Activated CD4-positive, alpha-beta memory T cell treated with anti-CD3 and anti-CD28 coated beads for 36 hours (primary cell): ENCODE measurements at regions not wholly inside any gene's neighbourhood (a gene's known extent, or its start where the extent isn't known, plus 50 kb on each side); places are given as distances from the start of the nearest gene placed in this dataset.

Experiments used
- CTCF ChIA-PET: fragments of 350-600 bp; sonication (Branson Sonifier 250); formaldehyde crosslinking; loops from one replicate; lab custom pipeline; 2021; ENCODE audit warnings: antibody characterized with exemption, inconsistent platforms; lab: Charles Lee
- POLR2A ChIA-PET: fragments of 350-600 bp; sonication (Branson Sonifier 250); formaldehyde crosslinking; loops from one replicate; lab custom pipeline; 2021; ENCODE audit warnings: antibody characterized with exemption; lab: Charles Lee
- DNase-seq: peaks from one replicate; pipeline ENCODE4 v3.0.0-alpha.2; 2020
- H3K27ac Mint-ChIP-seq: one replicate; pipeline ENCODE4 v1.8.0; 2021; ENCODE audit warnings: mixed read lengths
- H3K27me3 Mint-ChIP-seq: one replicate; pipeline ENCODE4 v1.8.0; 2021; ENCODE audit warnings: mixed read lengths
- H3K36me3 Mint-ChIP-seq: one replicate; pipeline ENCODE4 v1.8.0; 2021; ENCODE audit warnings: mixed read lengths
- H3K4me1 Mint-ChIP-seq: one replicate; pipeline ENCODE4 v1.8.0; 2021; ENCODE audit warnings: low read depth, mixed read lengths
- H3K4me3 Mint-ChIP-seq: one replicate; pipeline ENCODE4 v1.8.0; 2021; ENCODE audit warnings: mild to moderate bottlenecking, mixed read lengths
- H3K9me3 Mint-ChIP-seq: one replicate; pipeline ENCODE4 v1.8.0; 2021; ENCODE audit warnings: mixed read lengths
- intact Hi-C: fragments of 100-400 bp; cut with micrococcal nuclease; formaldehyde crosslinking; loops from one replicate; pipeline ENCODE4 v1.15.1; 2023

GRCh38 chr3:152611905-152612304, 223.0 kb upstream of the P2RY1 start:
- DNase-seq, result no peak
- no peaks in the 10 kb centered on the region for H3K4me1 Mint-ChIP-seq
- H3K9me3 Mint-ChIP-seq, result no peaks in the 10 kb centered on the region
- ChIA-PET POLR2A (no interaction called here), CTCF (no interaction called here)
- H3K36me3 Mint-ChIP-seq, result no peaks in the 10 kb centered on the region
- H3K27me3 Mint-ChIP-seq, result peaks cover 8% of the 10 kb centered on the region
- intact Hi-C loops, result no loop called here
- no peak overlapping the region for H3K27ac Mint-ChIP-seq
- no peak overlapping the region for H3K4me3 Mint-ChIP-seq

GRCh38 chr3:152613851-152614250, 221.1 kb upstream of the P2RY1 start:
- CTCF ChIA-PET, result no interaction called here

GRCh38 chr3:152615681-152616080, 219.2 kb upstream of the P2RY1 start:
- Mint-ChIP-seq H3K27me3 (peaks cover 8% of the 10 kb centered on the region), H3K4me1 (no peaks in the 10 kb centered on the region), H3K4me3 (no peak overlapping the region), H3K27ac (no peak overlapping the region), H3K9me3 (no peaks in the 10 kb centered on the region), H3K36me3 (no peaks in the 10 kb centered on the region)
- DNase-seq, result no peak
- ChIA-PET POLR2A (no interaction called here), CTCF (no interaction called here)
- intact Hi-C loops, result no loop called here

More at GRCh38 chr3:152613851-152614250, 221.1 kb upstream of the P2RY1 start:
- no peaks in the 10 kb centered on the region for H3K9me3 Mint-ChIP-seq
- peaks cover 8% of the 10 kb centered on the region for H3K27me3 Mint-ChIP-seq
- no peak overlapping the region for H3K27ac Mint-ChIP-seq
- no peaks in the 10 kb centered on the region for H3K36me3 Mint-ChIP-seq
- intact Hi-C loops, result no loop called here
- POLR2A ChIA-PET, result no interaction called here
- H3K4me1 Mint-ChIP-seq, result no peaks in the 10 kb centered on the region
- no peak overlapping the region for H3K4me3 Mint-ChIP-seq
- DNase-seq, result no peak

- Mint-ChIP-seq H3K27me3 (peaks cover 9% of the 10 kb centered on the region), H3K36me3 (no peaks in the 10 kb centered on the region), H3K4me3 (no peak overlapping the region), H3K9me3 (no peaks in the 10 kb centered on the region), H3K27ac (no peak overlapping the region), H3K4me1 (no peaks in the 10 kb centered on the region)
- DNase-seq, result no peak
- ChIA-PET POLR2A (no interaction called here), CTCF (no interaction called here)
- intact Hi-C loops, result no loop called here
Observed at GRCh38 chr3:152617609-152618008, 217.3 kb upstream of the P2RY1 start.

- POLR2A ChIA-PET, result no interaction called here
- H3K4me1 Mint-ChIP-seq, result no peaks in the 10 kb centered on the region
- CTCF ChIA-PET, result no interaction called here
- no peak overlapping the region for H3K27ac Mint-ChIP-seq
- no peaks in the 10 kb centered on the region for H3K9me3 Mint-ChIP-seq
- H3K4me3 Mint-ChIP-seq, result no peak overlapping the region
- no peak for DNase-seq
- intact Hi-C loops, result no loop called here
- peaks cover 13% of the 10 kb centered on the region for H3K27me3 Mint-ChIP-seq
- H3K36me3 Mint-ChIP-seq, result no peaks in the 10 kb centered on the region
Observed at GRCh38 chr3:152618529-152618928, 216.4 kb upstream of the P2RY1 start.

- no peak for DNase-seq
- H3K36me3 Mint-ChIP-seq, result no peaks in the 10 kb centered on the region
- peaks cover 13% of the 10 kb centered on the region for H3K27me3 Mint-ChIP-seq
- ChIA-PET CTCF (no interaction called here), POLR2A (no interaction called here)
- no peak overlapping the region for H3K4me3 Mint-ChIP-seq
- H3K4me1 Mint-ChIP-seq, result no peaks in the 10 kb centered on the region
- intact Hi-C loops, result no loop called here
- H3K27ac Mint-ChIP-seq, result no peak overlapping the region
- no peaks in the 10 kb centered on the region for H3K9me3 Mint-ChIP-seq
Observed at GRCh38 chr3:152619691-152620090, 215.2 kb upstream of the P2RY1 start.

GRCh38 chr3:152620395-152620794, 214.5 kb upstream of the P2RY1 start:
- no peak overlapping the region for H3K4me3 Mint-ChIP-seq
- H3K36me3 Mint-ChIP-seq, result no peaks in the 10 kb centered on the region
- intact Hi-C loops, result no loop called here
- no peaks in the 10 kb centered on the region for H3K4me1 Mint-ChIP-seq
- ChIA-PET POLR2A (no interaction called here), CTCF (no interaction called here)
- no peak for DNase-seq
- no peaks in the 10 kb centered on the region for H3K9me3 Mint-ChIP-seq
- peaks cover 9% of the 10 kb centered on the region for H3K27me3 Mint-ChIP-seq
- H3K27ac Mint-ChIP-seq, result no peak overlapping the region

GRCh38 chr3:152621006-152621868, 213.7 kb upstream of the P2RY1 start:
- H3K9me3 Mint-ChIP-seq, result no peaks in the 10 kb centered on the region
- no peak overlapping the region for H3K27ac Mint-ChIP-seq
- no peak for DNase-seq
- ChIA-PET CTCF (no interaction called here), POLR2A (no interaction called here)
- H3K4me3 Mint-ChIP-seq, result no peak overlapping the region
- H3K4me1 Mint-ChIP-seq, result no peaks in the 10 kb centered on the region
- intact Hi-C loops, result no loop called here
- no peaks in the 10 kb centered on the region for H3K36me3 Mint-ChIP-seq
- peaks cover 7% of the 10 kb centered on the region for H3K27me3 Mint-ChIP-seq

GRCh38 chr3:152621967-152622810, 212.7 kb upstream of the P2RY1 start:
- CTCF ChIA-PET, result no interaction called here
- Mint-ChIP-seq H3K27me3 (peaks cover 7% of the 10 kb centered on the region), H3K4me3 (no peak overlapping the region), H3K36me3 (no peaks in the 10 kb centered on the region), H3K9me3 (no peaks in the 10 kb centered on the region), H3K4me1 (no peaks in the 10 kb centered on the region), H3K27ac (no peak overlapping the region)
- DNase-seq, result no peak
- POLR2A ChIA-PET, result no interaction called here
- intact Hi-C loops, result no loop called here

- Mint-ChIP-seq H3K27me3 (peaks cover 7% of the 10 kb centered on the region), H3K27ac (no peak overlapping the region), H3K9me3 (no peaks in the 10 kb centered on the region), H3K36me3 (no peaks in the 10 kb centered on the region), H3K4me1 (no peaks in the 10 kb centered on the region), H3K4me3 (no peak overlapping the region)
- ChIA-PET POLR2A (no interaction called here), CTCF (no interaction called here)
- intact Hi-C loops, result no loop called here
- DNase-seq, result no peak
Observed at GRCh38 chr3:152622811-152623167, 212.1 kb upstream of the P2RY1 start.

- ChIA-PET POLR2A (no interaction called here), CTCF (no interaction called here)
- H3K27ac Mint-ChIP-seq, result no peak overlapping the region
- no peak overlapping the region for H3K4me3 Mint-ChIP-seq
- no peaks in the 10 kb centered on the region for H3K9me3 Mint-ChIP-seq
- intact Hi-C loops, result no loop called here
- H3K36me3 Mint-ChIP-seq, result no peaks in the 10 kb centered on the region
- DNase-seq, result no peak
- H3K4me1 Mint-ChIP-seq, result no peaks in the 10 kb centered on the region
- peaks cover 7% of the 10 kb centered on the region for H3K27me3 Mint-ChIP-seq
Observed at GRCh38 chr3:152623286-152623911, 211.5 kb upstream of the P2RY1 start.

- no peak for DNase-seq
- no peak overlapping the region for H3K4me3 Mint-ChIP-seq
Observed at GRCh38 chr3:152626226-152626625, 208.7 kb upstream of the P2RY1 start.

More at GRCh38 chr3:152626226-152626625, 208.7 kb upstream of the P2RY1 start:
- H3K4me1 Mint-ChIP-seq, result no peaks in the 10 kb centered on the region
- CTCF ChIA-PET, result no interaction called here
- H3K36me3 Mint-ChIP-seq, result no peaks in the 10 kb centered on the region
- peaks cover 7% of the 10 kb centered on the region for H3K27me3 Mint-ChIP-seq
- POLR2A ChIA-PET, result no interaction called here
- intact Hi-C loops, result no loop called here
- H3K9me3 Mint-ChIP-seq, result no peaks in the 10 kb centered on the region
- no peak overlapping the region for H3K27ac Mint-ChIP-seq
